ENCODE measurements at regions not wholly inside any gene's neighbourhood (a gene's known extent, or its start where the extent isn't known, plus 50 kb on each side); places are given as distances from the start of the nearest gene placed in this dataset.

GRCh38 chr1:193694741-193695140 lies 508.3 kb upstream of the B3GALT2 start:
- DNase-seq: no peak
- TF ChIP-seq CTCF (IDR thresholded peaks at IDR 0.05): no peak
- no peaks in the 10 kb centered on the region for H3K4me1 ChIP-seq
- H3K9me3 ChIP-seq: no peaks in the 10 kb centered on the region
- no peak overlapping the region for H3K4me3 ChIP-seq
- H3K27me3 ChIP-seq: no peaks in the 10 kb centered on the region
- intact Hi-C loops (cut with DNase I; ENCODE audit: low total_unique reads): no loop called here
- no peaks in the 10 kb centered on the region for H3K36me3 ChIP-seq
- no peak overlapping the region for H3K27ac ChIP-seq

GRCh38 chr1:193685986-193686385 lies 499.6 kb upstream of the B3GALT2 start:
- TF ChIP-seq CTCF (IDR thresholded peaks at IDR 0.05): no peak
- no peak overlapping the region for H3K4me3 ChIP-seq
- no peaks in the 10 kb centered on the region for H3K4me1 ChIP-seq
- H3K36me3 ChIP-seq: no peaks in the 10 kb centered on the region
- H3K27me3 ChIP-seq: no peaks in the 10 kb centered on the region
- H3K9me3 ChIP-seq: no peaks in the 10 kb centered on the region
- intact Hi-C loops (cut with DNase I; ENCODE audit: low total_unique reads): no loop called here
- DNase-seq: no peak
- no peak overlapping the region for H3K27ac ChIP-seq

GRCh38 chr1:193681422-193681821 lies 495.0 kb upstream of the B3GALT2 start:
- DNase-seq: no peak
- no peak overlapping the region for H3K27ac ChIP-seq
- H3K4me3 ChIP-seq: no peak overlapping the region
- no peak for TF ChIP-seq CTCF (IDR thresholded peaks at IDR 0.05)
- H3K36me3 ChIP-seq: no peaks in the 10 kb centered on the region
- no peaks in the 10 kb centered on the region for H3K27me3 ChIP-seq
- no peaks in the 10 kb centered on the region for H3K9me3 ChIP-seq
- H3K4me1 ChIP-seq: no peaks in the 10 kb centered on the region
- intact Hi-C loops (cut with DNase I; ENCODE audit: low total_unique reads): no loop called here

- H3K4me1 ChIP-seq: no peaks in the 10 kb centered on the region
- H3K27ac ChIP-seq: no peak overlapping the region
- H3K36me3 ChIP-seq: no peaks in the 10 kb centered on the region
- no peak overlapping the region for H3K4me3 ChIP-seq
- no peaks in the 10 kb centered on the region for H3K9me3 ChIP-seq
- DNase-seq: no peak
- no peaks in the 10 kb centered on the region for H3K27me3 ChIP-seq
- intact Hi-C loops (cut with DNase I; ENCODE audit: low total_unique reads): no loop called here
- TF ChIP-seq CTCF (IDR thresholded peaks at IDR 0.05): no peak
Observed at GRCh38 chr1:193680924-193681316, 494.5 kb upstream of the B3GALT2 start.

- intact Hi-C loops (cut with DNase I; ENCODE audit: low total_unique reads): no loop called here
- Histone ChIP-seq H3K27ac (no peak overlapping the region), H3K36me3 (no peaks in the 10 kb centered on the region), H3K27me3 (no peaks in the 10 kb centered on the region), H3K4me1 (no peaks in the 10 kb centered on the region), H3K9me3 (no peaks in the 10 kb centered on the region), H3K4me3 (no peak overlapping the region)
- DNase-seq: no peak
- no peak for TF ChIP-seq CTCF (IDR thresholded peaks at IDR 0.05)
Observed at GRCh38 chr1:193680247-193680923, 494.0 kb upstream of the B3GALT2 start.

- Histone ChIP-seq H3K36me3 (no peaks in the 10 kb centered on the region), H3K27me3 (no peaks in the 10 kb centered on the region), H3K4me1 (no peaks in the 10 kb centered on the region), H3K9me3 (no peaks in the 10 kb centered on the region), H3K27ac (no peak overlapping the region), H3K4me3 (no peak overlapping the region)
- intact Hi-C loops (cut with DNase I; ENCODE audit: low total_unique reads): no loop called here
- no peak for TF ChIP-seq CTCF (IDR thresholded peaks at IDR 0.05)
- no peak for DNase-seq
Observed at GRCh38 chr1:193677874-193678273, 491.5 kb upstream of the B3GALT2 start.

Measured in tibial artery (tissue), 4 donors.